HG03469 (cell line): ENCODE measurements at regions not wholly inside any gene's neighbourhood (a gene's known extent, or its start where the extent isn't known, plus 50 kb on each side); places are given as distances from the start of the nearest gene placed in this dataset.

Source experiments
- ATAC-seq: cut with Tn5 transposase; IDR thresholded peaks from one replicate; pipeline ENCODE4 v1.9.1; 2021; ENCODE audit warnings: mild to moderate bottlenecking, moderate library complexity, moderate number of reproducible peaks; ENCODE audit not compliant: unreplicated experiment

GRCh38 chr12:28104903-28105864 is 85.1 kb upstream of the CCDC91 start:
- no peak for ATAC-seq

GRCh38 chr12:28107679-28108078 is 82.6 kb upstream of the CCDC91 start:
- no peak for ATAC-seq

GRCh38 chr12:28108599-28108998 is 81.7 kb upstream of the CCDC91 start:
- no peak for ATAC-seq

GRCh38 chr12:28110329-28110728 is 79.9 kb upstream of the CCDC91 start:
- no peak for ATAC-seq

GRCh38 chr12:28114488-28114887 is 75.8 kb upstream of the CCDC91 start:
- ATAC-seq: no peak

GRCh38 chr12:28121433-28121832 is 68.8 kb upstream of the CCDC91 start:
- no peak for ATAC-seq

GRCh38 chr12:28121899-28122655 is 68.2 kb upstream of the CCDC91 start:
- no peak for ATAC-seq

- no peak for ATAC-seq
Observed at GRCh38 chr12:28122756-28123155, 67.5 kb upstream of the CCDC91 start.

- ATAC-seq: no peak
Observed at GRCh38 chr12:28127455-28127854, 62.8 kb upstream of the CCDC91 start.

GRCh38 chr12:28129031-28129430 is 61.2 kb upstream of the CCDC91 start:
- no peak for ATAC-seq

- no peak for ATAC-seq
Observed at GRCh38 chr12:28130234-28130624, 60.0 kb upstream of the CCDC91 start.

GRCh38 chr12:28130625-28131598 is 59.3 kb upstream of the CCDC91 start:
- no peak for ATAC-seq

- ATAC-seq: no peak
Observed at GRCh38 chr12:28132398-28132797, 57.9 kb upstream of the CCDC91 start.

GRCh38 chr12:28135801-28136439 is 54.3 kb upstream of the CCDC91 start:
- no peak for ATAC-seq

- no peak for ATAC-seq
Observed at GRCh38 chr12:28137414-28137813, 52.8 kb upstream of the CCDC91 start.

GRCh38 chr12:28140404-28140803 is 49.9 kb upstream of the CCDC91 start:
- ATAC-seq: no peak
